ENCODE measurements at regions not wholly inside any gene's neighbourhood (a gene's known extent, or its start where the extent isn't known, plus 50 kb on each side); places are given as distances from the start of the nearest gene placed in this dataset.

DNA sequence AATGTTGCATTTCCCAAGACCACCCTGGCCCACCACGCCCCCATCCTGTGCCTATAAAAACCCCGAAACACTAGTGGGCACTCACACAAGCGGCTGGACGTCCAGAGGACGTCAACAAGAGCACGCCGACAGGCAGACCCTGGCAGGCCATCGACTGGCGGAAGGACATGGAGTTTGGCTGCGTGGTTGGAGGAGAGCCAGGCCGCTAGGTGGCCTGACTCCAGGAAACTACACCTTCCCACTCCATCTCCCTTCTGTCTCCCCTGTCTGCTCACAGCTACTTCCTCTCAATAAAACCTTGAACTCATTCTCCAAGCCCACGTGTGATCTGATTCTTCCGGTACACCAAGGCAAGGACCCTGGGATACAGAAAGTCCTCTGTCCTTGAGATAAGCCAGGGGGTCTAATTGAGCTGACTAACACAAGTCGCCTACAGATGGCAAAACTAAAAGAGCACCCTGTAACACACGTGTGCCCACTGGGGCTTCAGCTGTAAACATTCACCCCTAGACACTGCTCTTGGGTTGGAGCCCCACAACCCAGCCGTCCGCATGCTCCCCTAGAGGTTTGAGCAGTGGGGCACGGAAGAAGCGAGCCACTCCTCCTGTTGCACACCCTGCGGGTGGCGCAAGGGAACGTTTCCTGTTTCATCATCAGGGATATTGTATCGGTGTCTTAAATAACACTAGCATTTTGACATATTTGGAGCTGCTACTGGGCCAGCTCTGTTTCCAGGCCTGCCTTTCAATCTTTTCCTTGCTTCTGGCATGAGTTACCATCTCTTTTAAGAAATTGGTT is 54.5 kb upstream of the TAF11L2 start:
- TF ChIP-seq, protein P1, sequence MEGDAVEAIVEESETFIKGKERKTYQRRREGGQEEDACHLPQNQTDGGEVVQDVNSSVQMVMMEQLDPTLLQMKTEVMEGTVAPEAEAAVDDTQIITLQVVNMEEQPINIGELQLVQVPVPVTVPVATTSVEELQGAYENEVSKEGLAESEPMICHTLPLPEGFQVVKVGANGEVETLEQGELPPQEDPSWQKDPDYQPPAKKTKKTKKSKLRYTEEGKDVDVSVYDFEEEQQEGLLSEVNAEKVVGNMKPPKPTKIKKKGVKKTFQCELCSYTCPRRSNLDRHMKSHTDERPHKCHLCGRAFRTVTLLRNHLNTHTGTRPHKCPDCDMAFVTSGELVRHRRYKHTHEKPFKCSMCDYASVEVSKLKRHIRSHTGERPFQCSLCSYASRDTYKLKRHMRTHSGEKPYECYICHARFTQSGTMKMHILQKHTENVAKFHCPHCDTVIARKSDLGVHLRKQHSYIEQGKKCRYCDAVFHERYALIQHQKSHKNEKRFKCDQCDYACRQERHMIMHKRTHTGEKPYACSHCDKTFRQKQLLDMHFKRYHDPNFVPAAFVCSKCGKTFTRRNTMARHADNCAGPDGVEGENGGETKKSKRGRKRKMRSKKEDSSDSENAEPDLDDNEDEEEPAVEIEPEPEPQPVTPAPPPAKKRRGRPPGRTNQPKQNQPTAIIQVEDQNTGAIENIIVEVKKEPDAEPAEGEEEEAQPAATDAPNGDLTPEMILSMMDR (IDR thresholded peaks at IDR 0.05) = no peak
- Mint-ChIP-seq H3K27ac (no peak overlapping the region), H3K36me3 (ENCODE audit: low read depth) (no peaks in the 10 kb centered on the region), H3K27me3 (no peaks in the 10 kb centered on the region), H3K4me1 (ENCODE audit: low read depth) (no peaks in the 10 kb centered on the region), H3K9me3 (peaks cover 12% of the 10 kb centered on the region), H3K4me3 (no peak overlapping the region)
- ATAC-seq (no peak), DNase-seq (no peak)
- ChIA-PET POLR2A (no interaction called here), CTCF (no interaction called here)
- intact Hi-C loops (cut with micrococcal nuclease) = no loop called here

GRCh38 chr5:17444496-17444895 is 53.5 kb upstream of the TAF11L2 start:
- no peak for DNase-seq
- H3K4me3 Mint-ChIP-seq = no peak overlapping the region
- intact Hi-C loops (cut with micrococcal nuclease) = no loop called here
- POLR2A ChIA-PET = no interaction called here
- H3K27ac Mint-ChIP-seq = no peak overlapping the region
- CTCF ChIA-PET = no interaction called here
- ATAC-seq = no peak
- H3K4me1 Mint-ChIP-seq (ENCODE audit: low read depth) = no peaks in the 10 kb centered on the region
- H3K27me3 Mint-ChIP-seq = no peaks in the 10 kb centered on the region
- peaks cover 17% of the 10 kb centered on the region for H3K9me3 Mint-ChIP-seq
- TF ChIP-seq, protein P1 (IDR thresholded peaks at IDR 0.05) = no peak
- H3K36me3 Mint-ChIP-seq (ENCODE audit: low read depth) = no peaks in the 10 kb centered on the region

- TF ChIP-seq, protein P1 (IDR thresholded peaks at IDR 0.05) = no peak
- H3K27ac Mint-ChIP-seq = no peak overlapping the region
- H3K36me3 Mint-ChIP-seq (ENCODE audit: low read depth) = no peaks in the 10 kb centered on the region
- CTCF ChIA-PET = no interaction called here
- no peak overlapping the region for H3K4me3 Mint-ChIP-seq
- intact Hi-C loops (cut with micrococcal nuclease) = no loop called here
- H3K27me3 Mint-ChIP-seq = no peaks in the 10 kb centered on the region
- no peaks in the 10 kb centered on the region for H3K4me1 Mint-ChIP-seq (ENCODE audit: low read depth)
- POLR2A ChIA-PET = no interaction called here
- DNase-seq (no peak), ATAC-seq (no peak)
- peaks cover 17% of the 10 kb centered on the region for H3K9me3 Mint-ChIP-seq
Measured at GRCh38 chr5:17445185-17445584, 52.8 kb upstream of the TAF11L2 start.
